Endodermal cell (in vitro differentiated cells): ENCODE measurements at regions not wholly inside any gene's neighbourhood (a gene's known extent, or its start where the extent isn't known, plus 50 kb on each side); places are given as distances from the start of the nearest gene placed in this dataset.

Source experiments
- DNase-seq: peaks from one replicate; pipeline ENCODE4 v3.0.0-alpha.2; 2017
- H3K27ac ChIP-seq: 2 replicates; pipeline ENCODE4 v1.5.1; 2013; ENCODE audit warnings: mild to moderate bottlenecking, low read depth, low read length, moderate library complexity
- H3K27me3 ChIP-seq: 2 replicates; pipeline ENCODE4 v1.6.1; 2013; ENCODE audit warnings: mild to moderate bottlenecking, low read length, moderate library complexity; ENCODE audit not compliant: insufficient read depth, control insufficient read depth, poor library complexity, severe bottlenecking
- H3K36me3 ChIP-seq: 2 replicates; pipeline ENCODE4 v1.7.0; 2013; ENCODE audit warnings: mild to moderate bottlenecking, low read length, moderate library complexity; ENCODE audit not compliant: control insufficient read depth, insufficient read depth
- H3K4me1 ChIP-seq: one replicate; pipeline ENCODE4 v1.7.0; 2013; ENCODE audit warnings: low read length; ENCODE audit not compliant: control insufficient read depth, insufficient read depth
- H3K4me3 ChIP-seq: 2 replicates; pipeline ENCODE4 v1.5.1; 2013; ENCODE audit warnings: mild to moderate bottlenecking, low read length, moderate library complexity
- H3K9ac ChIP-seq: 2 replicates; pipeline ENCODE4 v1.6.1; 2013; ENCODE audit warnings: mild to moderate bottlenecking, low read length, moderate library complexity; ENCODE audit not compliant: poor library complexity, severe bottlenecking; ENCODE audit errors: extremely low read depth
- H3K9me3 ChIP-seq: 2 replicates; pipeline ENCODE4 v1.6.1; 2013; ENCODE audit warnings: mild to moderate bottlenecking, low read length, moderate library complexity; ENCODE audit not compliant: control insufficient read depth
- H3K27ac Mint-ChIP-seq: 2 replicates; pipeline ENCODE4 v1.8.0; 2020; ENCODE audit warnings: mixed read lengths
- H3K27me3 Mint-ChIP-seq: 2 replicates; pipeline ENCODE4 v1.8.0; 2021; ENCODE audit warnings: mild to moderate bottlenecking, mixed read lengths; ENCODE audit not compliant: insufficient read depth
- H3K36me3 Mint-ChIP-seq: 2 replicates; pipeline ENCODE4 v1.8.0; 2020; ENCODE audit warnings: low read depth, mixed read lengths
- H3K4me1 Mint-ChIP-seq: 2 replicates; pipeline ENCODE4 v1.8.0; 2020; ENCODE audit warnings: mixed read lengths
- H3K4me3 Mint-ChIP-seq: 2 replicates; pipeline ENCODE4 v1.8.0; 2020; ENCODE audit warnings: mild to moderate bottlenecking, moderate library complexity, mixed read lengths
- H3K9me3 Mint-ChIP-seq: 2 replicates; pipeline ENCODE4 v1.8.0; 2020; ENCODE audit warnings: mild to moderate bottlenecking, mixed read lengths
- CTCF ChIP-seq: fragments of 200-600 bp; sonication (generic); conservative IDR thresholded peaks from 2 replicates; pipeline ENCODE4 v1.5.0; 2021; ENCODE audit warnings: antibody characterized with exemption, mild to moderate bottlenecking
- WGBS, 2 experiments: methylation state at CpG; one replicate each; pipeline versions ENCODE4 v1.1.5 to v1.1.7; 2013; ENCODE audit warnings: missing lambda C conversion rate in 2 of 2, mixed read lengths in 1 of 2; ENCODE audit not compliant: insufficient coverage in 1 of 2, insufficient read length in 1 of 2; 5-methylcytosine and 5-hydroxymethylcytosine counted together

- DNase-seq = no peak
- no peaks in the 10 kb centered on the region for H3K9me3 Mint-ChIP-seq
- peaks cover 3% of the 10 kb centered on the region for H3K27me3 Mint-ChIP-seq
- Histone ChIP-seq H3K27ac (no peak overlapping the region), H3K9me3 (no peaks in the 10 kb centered on the region), H3K36me3 (no peaks in the 10 kb centered on the region), H3K4me3 (no peak overlapping the region), H3K27me3 (no peaks in the 10 kb centered on the region), H3K4me1 (peaks cover 5% of the 10 kb centered on the region), H3K9ac (no peak overlapping the region)
- no peak overlapping the region for H3K4me3 Mint-ChIP-seq
- peaks cover 11% of the 10 kb centered on the region for H3K4me1 Mint-ChIP-seq
- no peaks in the 10 kb centered on the region for H3K36me3 Mint-ChIP-seq
- no peak for TF ChIP-seq CTCF
- WGBS, 2 experiments = 96% methylated on average over 4 of the region's 4 CpGs; no CpG with 5 or more reads in 1 of the 2 experiments
- H3K27ac Mint-ChIP-seq = no peak overlapping the region
These were observed 70.8 kb upstream of the UNC5B start for GRCh38 chr10:71141528-71141927.

- no peak for TF ChIP-seq CTCF
- H3K4me3 Mint-ChIP-seq = no peak overlapping the region
- Histone ChIP-seq H3K9me3 (no peaks in the 10 kb centered on the region), H3K36me3 (no peaks in the 10 kb centered on the region), H3K9ac (no peak overlapping the region), H3K27ac (no peak overlapping the region), H3K4me3 (no peak overlapping the region), H3K27me3 (no peaks in the 10 kb centered on the region), H3K4me1 (peaks cover 5% of the 10 kb centered on the region)
- peaks cover 8% of the 10 kb centered on the region for H3K4me1 Mint-ChIP-seq
- DNase-seq = no peak
- 86 to 87% methylated on average over 5 of the region's 5 CpGs for WGBS, 2 experiments
- no peaks in the 10 kb centered on the region for H3K36me3 Mint-ChIP-seq
- H3K27ac Mint-ChIP-seq = no peak overlapping the region
- H3K27me3 Mint-ChIP-seq = peaks cover 7% of the 10 kb centered on the region
- H3K9me3 Mint-ChIP-seq = no peaks in the 10 kb centered on the region
These were observed 69.2 kb upstream of the UNC5B start for GRCh38 chr10:71143170-71143569.

GRCh38 chr10:71143610-71144009, 68.8 kb upstream of the UNC5B start:
- Mint-ChIP-seq H3K27ac (no peak overlapping the region), H3K36me3 (no peaks in the 10 kb centered on the region), H3K4me3 (no peak overlapping the region), H3K9me3 (no peaks in the 10 kb centered on the region), H3K4me1 (peaks cover 8% of the 10 kb centered on the region), H3K27me3 (peaks cover 4% of the 10 kb centered on the region)
- H3K9me3 ChIP-seq = no peaks in the 10 kb centered on the region
- no peak for TF ChIP-seq CTCF
- no peak overlapping the region for H3K27ac ChIP-seq
- no peaks in the 10 kb centered on the region for H3K27me3 ChIP-seq
- peaks cover 5% of the 10 kb centered on the region for H3K4me1 ChIP-seq
- no peaks in the 10 kb centered on the region for H3K36me3 ChIP-seq
- no peak overlapping the region for H3K4me3 ChIP-seq
- H3K9ac ChIP-seq = no peak overlapping the region
- no peak for DNase-seq
- 78 to 85% methylated on average over 4 of the region's 4 CpGs for WGBS, 2 experiments
